CD14-positive monocyte (primary cell): ENCODE measurements at regions not wholly inside any gene's neighbourhood (a gene's known extent, or its start where the extent isn't known, plus 50 kb on each side); places are given as distances from the start of the nearest gene placed in this dataset.

Source experiments
- DNase-seq, 3 donors: peaks; one replicate each; pipeline ENCODE4 v3.0.0-alpha.2; 2011 to 2022
- H2AFZ ChIP-seq: 2 replicates; pipeline ENCODE4 v1.6.0; 2012; ENCODE audit warnings: mild to moderate bottlenecking, low read depth, low read length, inconsistent platforms; ENCODE audit not compliant: insufficient read depth, poor library complexity, severe bottlenecking
- H3K27ac ChIP-seq, 2 donors: 1 replicate in 1 of 2; 2 replicates in 1 of 2; pipeline ENCODE4 v1.5.1; 2012 to 2013; ENCODE audit warnings: low read length in 2 of 2, control low read depth in 1 of 2, inconsistent platforms in 1 of 2, low read depth in 1 of 2, mild to moderate bottlenecking in 1 of 2
- H3K27me3 ChIP-seq, 2 donors: one replicate each; pipeline versions ENCODE4 v1.6.0 to v1.6.1; 2011 to 2013; ENCODE audit warnings: low read length in 2 of 2; ENCODE audit not compliant: control insufficient read depth in 2 of 2, insufficient read depth in 2 of 2
- H3K36me3 ChIP-seq, 2 donors: replicated peaks in 1 of 2; 1 replicate in 1 of 2; 2 replicates in 1 of 2; pipeline versions ENCODE4 v1.5.1 to v1.6.1; 2012 to 2013; ENCODE audit warnings: low read length in 2 of 2, control low read depth in 1 of 2, inconsistent platforms in 1 of 2, mild to moderate bottlenecking in 1 of 2; ENCODE audit not compliant: insufficient read depth in 2 of 2, control insufficient read depth in 1 of 2
- H3K4me1 ChIP-seq, 2 donors: 1 replicate in 1 of 2; 2 replicates in 1 of 2; pipeline versions ENCODE4 v1.5.1 to v1.6.1; 2012 to 2013; ENCODE audit warnings: low read length in 2 of 2, control low read depth in 1 of 2, inconsistent platforms in 1 of 2, mild to moderate bottlenecking in 1 of 2, moderate library complexity in 1 of 2; ENCODE audit not compliant: insufficient read depth in 2 of 2, control insufficient read depth in 1 of 2
- H3K4me2 ChIP-seq: replicated peaks from 2 replicates; pipeline ENCODE3; 2012; ENCODE audit warnings: low read length, moderate library complexity, mild to moderate bottlenecking; ENCODE audit not compliant: poor library complexity, severe bottlenecking; ENCODE audit errors: extremely low read depth
- H3K4me3 ChIP-seq, 3 experiments: fragments of 200-600 bp in 1 of 3; sonication (generic) in 1 of 3; replicated peaks in 1 of 3; 1 replicate in 2 of 3; 2 replicates in 1 of 3; pipeline ENCODE4 v1.5.1; 2011 to 2013; ENCODE audit warnings: low read length in 3 of 3, mild to moderate bottlenecking in 3 of 3, control low read depth in 2 of 3, low read depth in 2 of 3, inconsistent platforms in 1 of 3, moderate library complexity in 1 of 3
- H3K79me2 ChIP-seq: 2 replicates; pipeline ENCODE4 v1.6.0; 2012; ENCODE audit warnings: mild to moderate bottlenecking, control low read depth, inconsistent platforms, low read length, moderate library complexity; ENCODE audit not compliant: insufficient read depth
- H3K9ac ChIP-seq: 2 replicates; pipeline ENCODE4 v1.6.0; 2017; ENCODE audit warnings: low read length, mild to moderate bottlenecking; ENCODE audit not compliant: insufficient read depth, poor library complexity, severe bottlenecking
- H3K9me3 ChIP-seq, 2 donors: replicated peaks in 1 of 2; 1 replicate in 1 of 2; 2 replicates in 1 of 2; pipeline versions ENCODE4 v1.5.1 to v1.6.1; 2012 to 2013; ENCODE audit warnings: low read length in 2 of 2, control low read depth in 1 of 2; ENCODE audit not compliant: control insufficient read depth in 1 of 2, insufficient read depth in 1 of 2
- H4K20me1 ChIP-seq: 2 replicates; pipeline ENCODE4 v1.6.0; 2012; ENCODE audit warnings: mild to moderate bottlenecking, low read length, control low read depth, moderate library complexity; ENCODE audit not compliant: insufficient read depth
- H3K27ac Mint-ChIP-seq, 7 donors: one replicate each; pipeline ENCODE4 v1.8.0; 2020; ENCODE audit warnings: mild to moderate bottlenecking in 7 of 7, mixed read lengths in 7 of 7, moderate library complexity in 6 of 7, inconsistent platforms in 2 of 7
- H3K27me3 Mint-ChIP-seq, 3 donors: one replicate each; pipeline ENCODE4 v1.8.0; 2021 to 2022; ENCODE audit warnings: low read depth in 3 of 3, mild to moderate bottlenecking in 3 of 3, mixed read lengths in 3 of 3, moderate library complexity in 3 of 3, inconsistent platforms in 1 of 3
- H3K36me3 Mint-ChIP-seq, 2 donors: one replicate each; pipeline ENCODE4 v1.8.0; 2020; ENCODE audit warnings: mixed read lengths in 2 of 2, inconsistent platforms in 1 of 2, mild to moderate bottlenecking in 1 of 2
- H3K4me1 Mint-ChIP-seq: one replicate; pipeline ENCODE4 v1.8.0; 2020; ENCODE audit warnings: mild to moderate bottlenecking, mixed read lengths
- H3K4me3 Mint-ChIP-seq, 2 donors: one replicate each; pipeline ENCODE4 v1.8.0; 2020; ENCODE audit warnings: mild to moderate bottlenecking in 2 of 2, mixed read lengths in 2 of 2, moderate library complexity in 1 of 2
- H3K9me3 Mint-ChIP-seq, 7 donors: one replicate each; pipeline ENCODE4 v1.8.0; 2020 to 2022; ENCODE audit warnings: mixed read lengths in 7 of 7, mild to moderate bottlenecking in 6 of 7, moderate library complexity in 6 of 7, inconsistent platforms in 2 of 7
- WGBS: methylation state at CpG from one replicate; pipeline ENCODE4 v1.1.5; 2013; ENCODE audit warnings: missing lambda C conversion rate; ENCODE audit not compliant: insufficient coverage; 5-methylcytosine and 5-hydroxymethylcytosine counted together
- intact Hi-C, 2 donors: fragments of 100-400 bp; cut with micrococcal nuclease; formaldehyde crosslinking; loops; one replicate each; pipeline versions ENCODE4 v1.15.0 to v1.15.1; 2023
- TF ChIP-seq, protein P1 (sequence below): fragments of 200-600 bp; IDR thresholded peaks from one replicate; pipeline ENCODE4 v1.8.0; 2022; ENCODE audit warnings: antibody characterized with exemption, mild to moderate bottlenecking

- H3K4me3 ChIP-seq = no peak overlapping the region
- no peak overlapping the region for H3K27ac ChIP-seq
- no peaks in the 10 kb centered on the region for H3K9me3 ChIP-seq
- no peak overlapping the region for H3K27ac Mint-ChIP-seq
- no peaks in the 10 kb centered on the region for H3K27me3 ChIP-seq
- H2AFZ ChIP-seq = no peak overlapping the region
- no peaks in the 10 kb centered on the region for H3K36me3 ChIP-seq
- peaks cover 1% of the 10 kb centered on the region for H3K4me1 Mint-ChIP-seq
- no peak overlapping the region for H3K9ac ChIP-seq
- no peaks in the 10 kb centered on the region for H4K20me1 ChIP-seq
- H3K9me3 Mint-ChIP-seq = peaks cover 0 to 2% (median 0%) of the 10 kb centered on the region in 7 donors
- 90% methylated on average over 3 of the region's 3 CpGs for WGBS
- peaks cover 2 to 4% (median 3%) of the 10 kb centered on the region in 3 donors for H3K27me3 Mint-ChIP-seq
- H3K4me1 ChIP-seq = no peaks in the 10 kb centered on the region
- no peak overlapping the region for H3K4me3 Mint-ChIP-seq
- H3K4me2 ChIP-seq = no peak overlapping the region
- no peaks in the 10 kb centered on the region for H3K36me3 Mint-ChIP-seq
- intact Hi-C loops = no loop called here
- TF ChIP-seq, protein P1, sequence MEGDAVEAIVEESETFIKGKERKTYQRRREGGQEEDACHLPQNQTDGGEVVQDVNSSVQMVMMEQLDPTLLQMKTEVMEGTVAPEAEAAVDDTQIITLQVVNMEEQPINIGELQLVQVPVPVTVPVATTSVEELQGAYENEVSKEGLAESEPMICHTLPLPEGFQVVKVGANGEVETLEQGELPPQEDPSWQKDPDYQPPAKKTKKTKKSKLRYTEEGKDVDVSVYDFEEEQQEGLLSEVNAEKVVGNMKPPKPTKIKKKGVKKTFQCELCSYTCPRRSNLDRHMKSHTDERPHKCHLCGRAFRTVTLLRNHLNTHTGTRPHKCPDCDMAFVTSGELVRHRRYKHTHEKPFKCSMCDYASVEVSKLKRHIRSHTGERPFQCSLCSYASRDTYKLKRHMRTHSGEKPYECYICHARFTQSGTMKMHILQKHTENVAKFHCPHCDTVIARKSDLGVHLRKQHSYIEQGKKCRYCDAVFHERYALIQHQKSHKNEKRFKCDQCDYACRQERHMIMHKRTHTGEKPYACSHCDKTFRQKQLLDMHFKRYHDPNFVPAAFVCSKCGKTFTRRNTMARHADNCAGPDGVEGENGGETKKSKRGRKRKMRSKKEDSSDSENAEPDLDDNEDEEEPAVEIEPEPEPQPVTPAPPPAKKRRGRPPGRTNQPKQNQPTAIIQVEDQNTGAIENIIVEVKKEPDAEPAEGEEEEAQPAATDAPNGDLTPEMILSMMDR = no peak
- no peaks in the 10 kb centered on the region for H3K79me2 ChIP-seq
- no peak for DNase-seq
Measured at GRCh38 chr10:91149550-91149949, 70.9 kb upstream of the PCGF5 start.

GRCh38 chr10:91150631-91151030, 69.8 kb upstream of the PCGF5 start:
- Histone ChIP-seq H3K4me3 (no peak overlapping the region), H3K9me3 (no peaks in the 10 kb centered on the region), H3K4me1 (no peaks in the 10 kb centered on the region), H3K4me2 (no peak overlapping the region), H2AFZ (no peak overlapping the region), H3K27ac (no peak overlapping the region), H3K9ac (no peak overlapping the region), H4K20me1 (no peaks in the 10 kb centered on the region), H3K27me3 (no peaks in the 10 kb centered on the region), H3K79me2 (no peaks in the 10 kb centered on the region), H3K36me3 (no peaks in the 10 kb centered on the region)
- intact Hi-C loops = no loop called here
- WGBS = no CpG with 5 or more reads among the region's 3 CpGs
- Mint-ChIP-seq H3K4me3 (no peak overlapping the region), H3K27me3 (peaks cover 2 to 4% (median 3%) of the 10 kb centered on the region in 3 donors), H3K27ac (no peak overlapping the region), H3K9me3 (peaks cover 0 to 2% (median 0%) of the 10 kb centered on the region in 7 donors), H3K4me1 (peaks cover 1% of the 10 kb centered on the region), H3K36me3 (no peaks in the 10 kb centered on the region)
- DNase-seq = no peak
- TF ChIP-seq, protein P1 = no peak
